ENCODE measurements at regions not wholly inside any gene's neighbourhood (a gene's known extent, or its start where the extent isn't known, plus 50 kb on each side); places are given as distances from the start of the nearest gene placed in this dataset.

DNA sequence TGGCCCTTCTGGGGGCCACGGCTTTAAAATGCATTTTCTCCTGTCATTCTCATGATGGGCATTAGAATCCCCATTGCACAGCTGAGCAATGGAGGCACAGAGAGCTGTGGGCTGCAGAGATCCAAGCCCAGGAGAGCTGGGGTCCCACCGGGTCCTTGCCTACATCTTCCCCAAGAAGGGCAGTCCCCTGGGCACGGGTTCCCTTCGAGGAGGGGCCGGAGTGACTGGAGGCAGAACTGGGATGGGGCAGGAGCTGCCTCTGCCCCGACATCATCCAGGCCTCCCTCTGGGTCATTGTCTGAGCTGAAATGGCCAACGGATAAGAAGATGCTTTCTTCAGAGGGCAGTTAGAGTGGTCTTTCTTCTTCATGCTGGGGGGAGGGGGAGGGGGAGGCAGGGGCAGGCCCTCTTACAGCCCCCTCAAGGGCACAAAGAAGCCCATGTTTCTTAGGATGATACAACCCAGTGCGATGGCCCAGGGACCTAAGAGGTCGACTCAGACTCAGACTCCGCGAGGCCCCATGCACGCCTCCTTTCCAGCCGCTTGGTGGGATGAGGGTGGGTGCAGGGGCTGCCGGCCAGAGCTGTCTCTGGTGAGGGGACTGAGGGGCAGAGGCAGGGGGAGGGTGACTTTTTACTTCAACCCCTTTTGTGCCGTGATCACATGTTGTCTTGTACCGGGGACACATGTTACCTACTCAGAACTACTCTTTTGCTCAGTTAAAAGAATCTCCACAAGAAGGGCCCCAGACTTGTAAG is 112.4 kb upstream of the IRX2 start:
- TF ChIP-seq POLR2A (IDR thresholded peaks at IDR 0.05), result no peak
- TF ChIP-seq, protein P1, sequence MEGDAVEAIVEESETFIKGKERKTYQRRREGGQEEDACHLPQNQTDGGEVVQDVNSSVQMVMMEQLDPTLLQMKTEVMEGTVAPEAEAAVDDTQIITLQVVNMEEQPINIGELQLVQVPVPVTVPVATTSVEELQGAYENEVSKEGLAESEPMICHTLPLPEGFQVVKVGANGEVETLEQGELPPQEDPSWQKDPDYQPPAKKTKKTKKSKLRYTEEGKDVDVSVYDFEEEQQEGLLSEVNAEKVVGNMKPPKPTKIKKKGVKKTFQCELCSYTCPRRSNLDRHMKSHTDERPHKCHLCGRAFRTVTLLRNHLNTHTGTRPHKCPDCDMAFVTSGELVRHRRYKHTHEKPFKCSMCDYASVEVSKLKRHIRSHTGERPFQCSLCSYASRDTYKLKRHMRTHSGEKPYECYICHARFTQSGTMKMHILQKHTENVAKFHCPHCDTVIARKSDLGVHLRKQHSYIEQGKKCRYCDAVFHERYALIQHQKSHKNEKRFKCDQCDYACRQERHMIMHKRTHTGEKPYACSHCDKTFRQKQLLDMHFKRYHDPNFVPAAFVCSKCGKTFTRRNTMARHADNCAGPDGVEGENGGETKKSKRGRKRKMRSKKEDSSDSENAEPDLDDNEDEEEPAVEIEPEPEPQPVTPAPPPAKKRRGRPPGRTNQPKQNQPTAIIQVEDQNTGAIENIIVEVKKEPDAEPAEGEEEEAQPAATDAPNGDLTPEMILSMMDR (IDR thresholded peaks at IDR 0.05 in 4 of 5, conservative IDR thresholded peaks at IDR 0.05 in 1 of 5), result no peak
